SHP77 treated with DMSO at 0.1 percent for 48 hours (cell line): ENCODE measurements at regions not wholly inside any gene's neighbourhood (a gene's known extent, or its start where the extent isn't known, plus 50 kb on each side); places are given as distances from the start of the nearest gene placed in this dataset.
"Not testable (repeated sequence)": the region's sequence is repeated elsewhere in the genome, so short reads cannot be mapped to it uniquely, and the experiment has no call there.

Source experiments
- DNase-seq: peaks from one replicate; lab custom pipeline; 2025; lab: John Stamatoyannopoulos, UW

- DNase-seq: no peak
Observed at GRCh38 chr6:140041571-140042332, 667.3 kb upstream of the CITED2 start.

- DNase-seq: no peak
Observed at GRCh38 chr6:140041056-140041455, 666.6 kb upstream of the CITED2 start.

GRCh38 chr6:140040396-140040795 is 665.9 kb upstream of the CITED2 start:
- no peak for DNase-seq

GRCh38 chr6:140039364-140039763 is 664.9 kb upstream of the CITED2 start:
- no peak for DNase-seq

- no peak for DNase-seq
Observed at GRCh38 chr6:140036196-140036595, 661.7 kb upstream of the CITED2 start.

- DNase-seq: no peak
Observed at GRCh38 chr6:140032189-140032588, 657.7 kb upstream of the CITED2 start.

GRCh38 chr6:140029551-140029950 is 655.1 kb upstream of the CITED2 start:
- DNase-seq: no peak

- no peak for DNase-seq
Observed at GRCh38 chr6:140027219-140027618, 652.8 kb upstream of the CITED2 start.

GRCh38 chr6:140026546-140026945 is 652.1 kb upstream of the CITED2 start:
- DNase-seq: no peak

GRCh38 chr6:140025171-140025570 is 650.7 kb upstream of the CITED2 start:
- no peak for DNase-seq

GRCh38 chr6:140020207-140020791 is 645.9 kb upstream of the CITED2 start:
- no peak for DNase-seq

- DNase-seq: no peak
Observed at GRCh38 chr6:140018588-140018987, 644.1 kb upstream of the CITED2 start.

GRCh38 chr6:140017470-140017869 is 643.0 kb upstream of the CITED2 start:
- no peak for DNase-seq

- DNase-seq: no peak
Observed at GRCh38 chr6:140012150-140012549, 637.7 kb upstream of the CITED2 start.

- DNase-seq: no peak
Observed at GRCh38 chr6:140011537-140011936, 637.1 kb upstream of the CITED2 start.

- DNase-seq: no peak
Observed at GRCh38 chr6:140009286-140009685, 634.8 kb upstream of the CITED2 start.

GRCh38 chr6:140007525-140007924 is 633.1 kb upstream of the CITED2 start:
- no peak for DNase-seq

GRCh38 chr6:140003217-140003616 is 628.8 kb upstream of the CITED2 start:
- DNase-seq: no peak

- DNase-seq: no peak
Observed at GRCh38 chr6:140002396-140003022, 628.1 kb upstream of the CITED2 start.

GRCh38 chr6:140001821-140002341 is 627.4 kb upstream of the CITED2 start:
- DNase-seq: no peak

- DNase-seq: no peak
Observed at GRCh38 chr6:140001005-140001404, 626.6 kb upstream of the CITED2 start.

GRCh38 chr6:139999661-140000060 is 625.2 kb upstream of the CITED2 start:
- not testable (repeated sequence) for DNase-seq

- DNase-seq: not testable (repeated sequence)
Observed at GRCh38 chr6:139998478-139998877, 624.0 kb upstream of the CITED2 start.
